SKM-1 (cell line): ENCODE measurements at regions not wholly inside any gene's neighbourhood (a gene's known extent, or its start where the extent isn't known, plus 50 kb on each side); places are given as distances from the start of the nearest gene placed in this dataset.

Experiments used
- DNase-seq: peaks from one replicate; lab custom pipeline; 2025; ENCODE audit not compliant: unreplicated experiment; lab: John Stamatoyannopoulos, UW

GRCh38 chr12:108066583-108067577, 62.2 kb upstream of the WSCD2 start:
- no peak for DNase-seq

GRCh38 chr12:108069651-108070165, 59.4 kb upstream of the WSCD2 start:
- DNase-seq: no peak

- no peak for DNase-seq
These were observed 53.5 kb upstream of the WSCD2 start for GRCh38 chr12:108075561-108075960.

GRCh38 chr12:108076556-108076955, 52.5 kb upstream of the WSCD2 start:
- no peak for DNase-seq

- no peak for DNase-seq
These were observed 50.7 kb upstream of the WSCD2 start for GRCh38 chr12:108078428-108078827.
